GM13976 (cell line): ENCODE measurements at regions not wholly inside any gene's neighbourhood (a gene's known extent, or its start where the extent isn't known, plus 50 kb on each side); places are given as distances from the start of the nearest gene placed in this dataset.

ENCODE experiments used
- DNase-seq: peaks from one replicate; pipeline ENCODE4 v3.0.0; 2012; ENCODE audit warnings: low spot score
- CTCF ChIP-seq: IDR thresholded peaks from 2 replicates; pipeline ENCODE4 v1.5.1; 2012; ENCODE audit warnings: borderline replicate concordance, mild to moderate bottlenecking; ENCODE audit not compliant: insufficient read depth; ENCODE audit errors: extremely low read depth, missing control alignments, control extremely low read depth
- in situ Hi-C: fragments of 300-500 bp; cut with MboI; formaldehyde crosslinking; loops from one replicate; pipeline ENCODE4 v1.12.0; 2022; ENCODE audit warnings: low sequenced_read_pairs, mixed read lengths, inconsistent platforms; ENCODE audit not compliant: unreplicated experiment

- TF ChIP-seq CTCF, result no peak
- in situ Hi-C loops, result no loop called here
Measured at GRCh38 chr5:164617290-164617689, 1111.9 kb downstream of the MAT2B start.

GRCh38 chr5:164627021-164627420 is 1121.6 kb downstream of the MAT2B start:
- no peak for DNase-seq
- in situ Hi-C loops, result no loop called here
- TF ChIP-seq CTCF, result no peak

More at GRCh38 chr5:164617290-164617689, 1111.9 kb downstream of the MAT2B start:
- no peak for DNase-seq

GRCh38 chr5:164636456-164636855 is 1131.0 kb downstream of the MAT2B start:
- DNase-seq, result no peak
- no peak for TF ChIP-seq CTCF
- in situ Hi-C loops, result no loop called here

- in situ Hi-C loops, result no loop called here
- TF ChIP-seq CTCF, result no peak
- DNase-seq, result no peak
Measured at GRCh38 chr5:164637931-164638521, 1132.6 kb downstream of the MAT2B start.

- DNase-seq, result no peak
- in situ Hi-C loops, result no loop called here
- no peak for TF ChIP-seq CTCF
Measured at GRCh38 chr5:164649266-164649665, 1143.8 kb downstream of the MAT2B start.

- no peak for DNase-seq
- in situ Hi-C loops, result no loop called here
- TF ChIP-seq CTCF, result no peak
Measured at GRCh38 chr5:164650427-164650826, 1145.0 kb downstream of the MAT2B start.
